COR-L47 (cell line): ENCODE measurements at regions not wholly inside any gene's neighbourhood (a gene's known extent, or its start where the extent isn't known, plus 50 kb on each side); places are given as distances from the start of the nearest gene placed in this dataset.

Experiments used
- DNase-seq: peaks from one replicate; lab custom pipeline; 2025; lab: John Stamatoyannopoulos, UW

DNA sequence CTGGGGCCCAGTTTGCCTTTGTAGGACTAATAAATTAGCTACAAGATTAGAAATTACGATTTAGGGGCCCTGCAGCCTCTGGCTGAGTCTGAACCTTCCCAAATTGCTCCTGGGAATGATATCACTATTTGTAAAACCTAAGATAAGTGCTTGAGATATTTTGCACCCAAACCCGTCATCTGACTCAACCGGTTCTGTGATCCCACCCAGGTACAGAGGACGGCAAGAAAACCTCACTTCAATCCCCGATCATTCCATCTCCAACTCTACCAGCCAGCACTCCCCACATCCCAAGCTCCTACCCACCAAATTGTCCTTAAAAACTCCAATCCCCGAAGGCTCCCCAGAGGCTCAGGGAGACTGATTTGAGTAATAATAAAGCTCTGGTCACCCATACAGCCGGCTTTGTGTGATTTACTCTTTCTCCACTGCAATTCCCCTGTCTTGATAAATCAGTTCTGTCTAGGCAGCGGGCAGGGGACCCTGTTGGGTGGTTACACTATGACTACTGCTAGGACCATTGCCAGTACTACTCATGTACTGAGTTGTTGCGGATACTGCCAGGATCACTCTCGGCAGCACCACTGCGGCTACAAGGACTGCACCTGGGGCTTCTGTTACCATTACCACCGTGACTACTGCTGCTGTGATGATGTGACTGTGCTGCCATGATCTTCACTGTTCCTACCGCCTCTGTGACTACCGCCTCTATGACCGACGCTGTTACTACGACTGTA is 73.1 kb downstream of the IRF8 start:
- no peak for DNase-seq

DNA sequence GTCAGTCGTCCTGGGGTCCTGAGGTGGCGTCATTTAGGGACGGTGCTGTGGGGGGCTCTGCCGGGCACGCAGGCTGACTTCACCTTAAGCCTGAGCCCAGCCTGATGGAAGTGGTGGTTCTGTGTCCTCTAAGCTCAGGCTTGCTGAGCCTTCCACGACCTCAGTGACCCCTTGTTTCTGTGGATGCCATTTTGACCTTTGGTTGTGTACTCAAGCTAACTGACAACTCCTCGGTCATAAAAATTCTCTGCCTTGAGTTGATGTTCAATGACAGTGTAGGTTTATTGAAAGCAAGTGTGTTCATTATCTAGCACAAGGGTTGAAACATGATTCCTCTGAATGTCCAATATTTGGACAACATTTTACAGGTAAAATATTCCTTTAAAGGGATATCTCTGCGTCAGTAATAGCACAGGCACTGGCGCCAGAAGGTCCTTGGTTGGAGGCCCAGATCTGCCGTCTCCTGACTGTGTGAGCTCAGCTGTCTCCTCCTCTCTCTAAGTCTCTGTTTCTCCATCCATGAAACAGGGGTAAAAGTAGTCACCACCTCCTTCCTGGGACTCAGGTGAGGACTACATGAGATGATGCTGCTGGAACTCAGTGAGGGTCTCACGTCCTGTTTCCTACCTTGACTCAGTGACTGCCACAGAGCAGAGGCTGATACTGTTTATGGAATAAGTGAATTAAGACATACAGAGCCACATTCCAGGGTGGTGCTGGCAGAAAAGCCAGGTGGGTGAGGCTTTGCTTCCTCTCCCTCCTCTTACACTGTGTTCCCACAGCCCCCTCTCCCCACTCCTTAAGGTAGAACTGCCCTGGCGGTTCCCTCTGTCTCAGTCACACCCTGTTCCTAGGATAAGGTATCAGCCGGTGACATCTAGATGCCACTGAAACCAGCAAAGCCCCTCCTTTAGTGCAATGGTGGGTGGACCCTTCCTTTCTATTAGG is 75.7 kb downstream of the IRF8 start:
- no peak for DNase-seq

DNA sequence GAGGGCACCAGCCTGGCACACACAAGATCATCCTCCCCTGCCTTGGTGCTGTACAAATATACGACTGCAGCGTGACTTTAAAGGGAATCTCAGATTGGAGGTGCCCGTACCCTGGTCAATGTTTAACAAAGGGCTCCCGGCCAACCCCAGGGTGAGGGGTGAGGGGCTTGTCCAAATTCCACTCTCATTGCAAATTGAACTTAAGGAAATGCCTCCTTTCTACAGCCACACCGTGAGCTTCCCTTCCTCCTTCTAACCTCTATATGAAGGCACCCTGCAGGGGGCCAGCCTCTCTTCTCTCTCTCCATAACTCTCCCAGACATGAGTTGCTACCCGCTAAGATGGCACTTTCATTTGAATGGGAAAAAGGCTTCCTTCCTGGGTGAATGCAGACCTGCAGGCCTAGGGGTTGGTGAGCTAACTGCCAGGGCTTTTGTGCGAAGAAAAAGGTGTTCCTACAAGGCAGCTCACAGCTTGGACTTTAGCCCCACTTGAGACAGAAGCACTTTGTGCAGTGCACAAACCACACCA is 76.6 kb downstream of the IRF8 start:
- no peak for DNase-seq

DNA sequence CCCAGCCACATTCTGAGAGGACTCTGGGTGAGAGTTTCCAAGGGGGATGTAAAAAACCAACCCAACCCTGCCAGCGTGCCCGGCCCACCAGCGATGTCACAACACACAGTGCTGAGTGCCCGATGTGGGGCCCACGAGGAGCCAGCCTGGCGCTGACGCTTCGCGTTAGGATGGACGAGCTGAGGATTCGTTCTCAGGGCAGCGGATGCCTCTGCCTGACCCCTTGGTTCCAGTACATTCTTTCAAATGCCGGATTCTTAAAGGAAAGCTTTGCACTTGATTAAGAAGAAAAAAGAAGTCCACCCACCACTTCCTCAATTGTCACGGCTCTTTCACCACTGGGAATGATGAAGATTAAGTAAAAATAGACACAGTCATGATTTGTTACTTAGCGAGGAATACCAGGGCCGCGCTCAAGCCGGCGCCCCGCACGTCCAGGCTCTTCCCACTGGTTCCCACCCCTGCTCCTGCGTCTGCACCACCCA is 79.4 kb downstream of the IRF8 start:
- DNase-seq, result no peak

DNA sequence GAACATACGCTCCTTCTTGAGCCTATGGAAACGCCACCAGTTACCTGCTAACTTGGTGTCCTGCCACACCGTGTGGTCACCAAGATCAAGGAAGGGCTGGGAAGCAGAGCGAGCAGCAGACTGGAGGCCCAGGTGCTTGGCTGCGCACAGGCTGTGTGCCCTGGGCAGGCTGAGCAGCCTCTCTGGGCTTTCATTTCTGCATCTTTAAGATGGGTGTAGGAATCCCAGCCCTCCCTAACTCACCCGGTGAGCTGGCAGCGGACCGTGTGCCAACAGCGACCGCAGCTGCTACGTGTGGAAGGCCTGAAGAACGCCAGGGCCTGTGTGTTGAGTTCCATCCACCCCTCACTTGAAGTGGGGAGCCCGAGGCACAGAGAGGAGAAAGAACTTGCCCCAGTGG is 80.0 kb downstream of the IRF8 start:
- DNase-seq, result no peak

DNA sequence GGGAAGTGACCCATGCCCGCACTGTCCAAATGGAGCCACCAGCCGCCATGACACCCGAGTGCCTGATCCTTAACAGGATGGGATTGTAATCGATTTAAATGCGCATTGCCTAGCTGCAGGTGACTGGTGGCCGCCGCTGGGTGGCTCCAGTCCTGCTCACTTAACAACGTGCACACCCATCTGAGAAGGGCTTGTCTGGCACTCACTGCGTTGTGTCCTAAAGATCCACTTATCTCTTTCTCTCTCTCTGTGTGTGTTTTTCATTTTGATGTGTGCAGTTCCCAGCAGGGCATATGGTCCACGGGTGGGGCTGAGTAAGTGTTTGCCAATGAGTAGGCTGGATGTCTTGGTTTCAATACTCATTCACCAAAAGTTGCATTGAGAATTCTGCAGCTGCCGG is 80.6 kb downstream of the IRF8 start:
- no peak for DNase-seq

DNA sequence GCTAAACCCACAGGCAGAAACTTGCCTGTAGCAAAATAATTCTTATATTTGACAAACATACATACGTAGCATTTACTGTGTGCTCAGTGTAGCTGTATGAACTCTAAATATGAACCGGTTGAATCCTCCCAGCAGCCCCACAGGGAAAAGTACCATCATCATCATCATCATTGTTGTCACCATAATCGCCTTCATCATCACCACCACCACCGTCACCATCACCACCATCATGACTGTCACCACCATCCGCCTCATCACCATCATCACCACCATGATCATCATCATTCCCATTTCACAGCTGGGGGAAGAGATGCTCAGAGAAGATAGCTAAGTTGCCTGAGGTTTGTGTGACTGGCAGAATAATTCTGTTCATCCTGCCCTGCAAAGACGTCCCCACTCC is 81.7 kb downstream of the IRF8 start:
- DNase-seq, result no peak

DNA sequence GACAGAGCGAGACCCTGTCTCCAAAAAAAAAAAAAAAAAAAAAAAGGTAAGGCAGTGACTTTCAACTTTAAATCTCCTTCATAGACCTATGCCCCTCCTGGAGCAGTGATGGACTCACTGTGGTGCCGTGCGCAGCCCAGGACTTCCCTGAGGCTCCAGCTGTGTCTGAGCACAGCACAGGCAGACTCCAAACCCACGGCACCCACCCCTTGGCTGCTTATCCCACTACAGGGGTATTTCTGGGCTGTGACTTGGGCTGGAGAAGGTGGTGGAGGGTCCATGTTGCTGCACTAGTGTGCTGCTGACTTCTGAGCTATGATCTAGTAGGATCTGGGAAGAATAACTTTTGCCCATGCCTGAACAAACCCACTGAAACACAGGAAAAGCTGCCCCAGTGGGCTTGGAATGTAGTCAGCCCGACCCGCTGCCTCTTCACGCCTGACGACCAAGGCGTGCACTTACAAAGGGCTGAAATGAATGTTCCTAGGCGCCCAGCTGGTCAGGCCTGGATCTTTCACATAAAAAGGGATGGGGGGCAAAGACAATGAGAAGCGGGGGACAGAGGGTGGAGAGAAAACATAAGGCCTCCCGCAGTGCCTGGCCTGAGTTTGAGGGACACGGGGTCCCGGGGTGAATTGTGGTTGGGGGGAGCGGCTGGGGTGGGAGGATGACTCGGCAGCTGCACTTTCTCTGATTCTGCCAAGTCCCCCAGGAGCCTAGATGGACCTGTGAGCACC is 83.0 kb downstream of the IRF8 start:
- no peak for DNase-seq

DNA sequence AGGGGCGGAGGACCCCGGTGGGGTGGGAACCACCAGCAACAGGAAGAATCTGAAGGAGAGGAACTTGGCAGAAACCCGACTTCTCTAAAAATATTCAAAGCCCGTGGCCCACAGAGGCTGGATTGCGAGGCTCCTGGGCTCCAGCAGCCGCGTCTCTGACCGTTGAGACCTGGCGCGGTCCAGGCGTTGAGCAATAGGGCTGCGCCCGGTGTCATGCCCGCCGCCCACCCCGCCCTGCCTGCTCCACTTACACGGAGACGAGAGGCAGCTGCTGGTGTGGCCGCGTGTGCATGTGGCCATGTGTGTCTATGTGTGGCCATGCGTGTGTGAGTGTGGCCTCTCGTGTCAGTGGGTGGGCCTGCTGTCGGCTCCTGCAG is 83.6 kb downstream of the IRF8 start:
- no peak for DNase-seq

DNA sequence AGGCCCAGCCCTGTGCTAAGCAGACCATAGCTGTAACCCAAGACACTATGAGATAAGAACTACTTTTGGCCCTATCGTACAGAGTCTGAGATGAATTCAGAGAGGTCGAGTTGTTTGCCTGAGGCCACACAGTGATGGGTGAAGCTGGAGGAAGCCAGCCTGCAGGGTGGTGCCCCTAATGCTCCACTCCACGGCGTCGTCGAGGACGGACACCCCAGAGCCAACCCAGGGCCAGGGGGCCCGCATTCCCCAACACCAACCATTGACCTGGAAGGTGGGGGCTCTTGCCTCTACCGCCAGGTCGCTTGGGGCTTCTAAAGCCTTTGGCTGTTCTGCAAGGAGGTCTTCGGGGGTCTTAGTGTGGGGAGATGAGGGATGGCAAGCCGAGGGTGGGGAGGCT is 84.1 kb downstream of the IRF8 start:
- DNase-seq, result no peak

DNA sequence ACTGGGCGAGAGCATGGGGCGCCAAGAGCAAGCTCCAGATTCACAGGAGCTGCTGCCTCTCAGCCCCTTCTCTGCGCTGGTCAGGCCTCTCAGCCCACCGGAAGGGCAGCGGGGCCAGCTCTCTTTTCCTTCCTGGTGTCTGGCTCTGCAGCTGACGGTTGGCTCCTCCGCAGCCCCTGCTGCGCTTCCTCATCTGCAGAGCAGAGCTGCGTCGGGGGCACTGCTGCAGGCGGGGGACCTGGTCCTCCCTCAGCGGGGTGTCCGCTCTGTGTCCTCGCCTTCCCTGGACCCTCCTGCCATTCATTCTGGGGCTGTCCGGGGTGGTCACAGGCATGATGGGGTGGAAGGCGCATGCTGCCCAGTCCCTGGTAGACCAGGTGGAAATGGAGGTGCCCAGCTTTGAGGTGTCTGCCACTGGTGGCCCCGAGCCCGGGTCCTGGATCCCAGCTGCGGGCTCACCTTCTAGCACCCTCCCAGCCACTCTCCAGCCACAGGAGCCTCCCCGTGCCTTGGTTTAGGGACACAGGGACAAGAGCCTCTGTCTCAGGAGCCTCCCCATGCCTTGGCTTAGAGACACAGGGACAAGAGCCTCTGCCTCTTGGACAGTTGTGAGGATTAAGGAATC is 84.8 kb downstream of the IRF8 start:
- DNase-seq, result no peak

DNA sequence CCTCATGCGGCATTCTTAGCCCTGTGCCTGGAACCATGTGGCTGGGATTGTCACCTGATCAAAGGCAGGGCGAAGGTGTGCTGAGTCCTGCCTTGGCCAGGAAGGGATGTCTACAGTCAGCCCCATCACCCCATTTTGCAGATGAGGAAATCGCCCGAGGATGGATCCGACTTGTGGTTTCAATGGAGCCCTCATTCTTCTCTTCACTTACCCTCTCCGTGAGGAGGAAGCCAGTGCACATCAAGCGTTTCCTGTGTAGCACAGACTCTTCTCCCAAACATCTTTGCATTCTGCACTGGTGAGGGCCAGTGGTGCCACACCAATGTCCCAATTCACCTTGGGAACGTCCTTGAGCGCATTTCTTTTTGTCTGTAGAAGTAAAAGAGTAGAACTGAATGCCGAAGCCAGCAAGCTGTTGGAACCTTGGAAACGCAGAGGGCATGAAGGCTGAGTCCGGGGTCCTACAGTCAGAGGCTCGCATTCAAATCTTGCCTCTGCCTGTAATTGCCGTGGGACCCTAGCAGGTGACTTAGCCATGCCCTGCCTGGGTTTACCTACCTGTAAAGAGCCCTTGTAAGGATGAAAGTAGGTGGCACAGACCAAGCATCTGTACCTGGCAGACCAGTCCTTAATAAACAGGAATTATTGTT is 85.4 kb downstream of the IRF8 start:
- no peak for DNase-seq

DNA sequence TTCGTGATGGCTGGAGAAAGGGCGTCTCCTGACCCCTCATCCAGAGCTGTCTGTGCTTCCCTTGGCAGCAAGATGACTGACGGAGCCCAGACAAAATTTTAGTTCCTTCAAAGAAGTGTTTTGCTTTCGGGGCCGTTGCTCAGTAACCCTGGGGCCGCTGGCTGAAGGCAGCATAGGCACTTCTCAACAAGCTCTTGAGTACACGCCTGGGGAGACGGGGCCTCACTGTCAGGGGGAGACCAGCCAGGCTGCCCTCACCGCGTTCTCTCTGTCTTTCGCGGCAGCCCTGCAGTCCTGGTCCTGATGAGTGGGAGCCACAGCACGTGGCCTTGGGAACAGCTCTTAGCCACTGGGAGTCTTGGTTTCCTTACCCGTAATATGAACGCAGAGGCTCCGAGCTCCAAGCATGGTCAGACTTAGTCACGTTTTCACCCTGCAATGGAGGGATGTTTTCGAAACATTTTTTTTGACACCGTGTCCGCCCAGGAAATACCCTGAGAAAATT is 86.0 kb downstream of the IRF8 start:
- no peak for DNase-seq

DNA sequence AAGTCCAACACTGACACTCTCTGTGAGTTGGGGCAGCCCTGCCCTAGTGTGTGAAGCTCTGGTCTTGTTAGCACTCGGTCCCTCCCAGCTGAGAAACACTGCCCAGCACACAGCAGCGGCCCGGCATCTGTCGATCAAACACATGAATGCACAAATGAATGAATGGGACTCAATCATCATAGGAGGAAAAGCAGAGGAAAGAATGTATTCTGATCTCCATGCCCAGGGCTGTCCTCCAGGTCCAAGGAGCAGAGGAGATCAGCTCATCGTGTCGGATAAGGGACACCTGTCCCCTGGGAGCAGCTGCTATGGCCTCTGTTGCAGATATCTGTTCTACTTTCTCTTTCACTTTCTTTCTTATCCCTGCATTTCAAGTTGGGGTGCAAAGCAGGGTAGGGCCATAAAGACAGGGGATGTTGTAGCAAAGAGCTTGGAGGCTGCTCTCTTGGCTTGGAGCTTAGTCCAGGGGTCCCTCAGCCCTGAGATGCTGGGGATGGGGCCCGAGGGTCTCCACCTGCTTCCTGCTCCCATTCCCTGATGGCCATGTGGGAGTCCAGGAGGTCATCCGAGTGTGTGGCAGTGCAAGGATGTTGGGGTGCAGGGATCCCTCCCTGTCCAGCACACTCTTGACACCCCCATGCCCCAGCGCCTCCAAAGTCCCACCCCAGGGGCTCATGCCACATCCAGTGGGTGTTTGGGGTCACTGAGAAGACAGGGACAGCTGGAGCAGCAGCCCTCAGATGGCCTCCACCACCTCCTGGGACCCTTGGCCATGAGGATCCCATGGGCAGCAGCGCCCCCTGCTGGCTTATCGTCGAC is 88.2 kb downstream of the IRF8 start:
- DNase-seq, result no peak

DNA sequence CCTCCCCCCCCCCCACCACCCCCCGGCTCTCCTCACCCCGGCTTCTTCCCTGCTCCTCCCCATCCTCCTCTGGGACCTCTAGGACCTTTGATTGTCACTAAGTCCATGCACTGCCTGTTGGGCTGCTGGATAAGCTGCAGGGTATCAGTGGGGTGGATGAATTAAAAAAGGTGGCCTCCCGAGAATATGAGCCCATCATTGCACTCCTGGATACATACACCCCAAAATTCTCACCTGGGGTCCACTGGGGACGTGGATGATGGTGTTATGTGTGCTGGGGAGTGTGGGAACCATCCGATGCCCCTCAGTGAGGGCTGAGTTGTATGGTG is 88.8 kb downstream of the IRF8 start:
- DNase-seq, result no peak

DNA sequence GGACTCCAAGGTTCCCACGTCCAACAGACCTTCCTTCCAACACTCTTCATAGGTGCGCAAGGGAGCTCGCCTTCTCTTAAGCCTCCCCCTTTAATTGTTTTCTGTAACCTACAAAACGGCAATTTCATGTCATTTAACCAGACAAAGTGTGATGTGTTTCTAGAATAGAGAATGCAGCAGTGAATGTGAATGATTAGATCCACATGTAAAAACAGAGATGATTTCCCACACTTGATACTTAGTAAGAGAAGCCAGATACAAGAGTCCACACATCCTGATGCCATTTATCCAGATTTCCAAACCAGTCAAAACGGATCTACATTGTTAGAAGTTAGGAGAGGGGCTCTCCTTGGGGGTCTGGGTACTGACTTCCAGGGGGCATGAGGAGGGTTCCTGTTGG is 89.3 kb downstream of the IRF8 start:
- no peak for DNase-seq

DNA sequence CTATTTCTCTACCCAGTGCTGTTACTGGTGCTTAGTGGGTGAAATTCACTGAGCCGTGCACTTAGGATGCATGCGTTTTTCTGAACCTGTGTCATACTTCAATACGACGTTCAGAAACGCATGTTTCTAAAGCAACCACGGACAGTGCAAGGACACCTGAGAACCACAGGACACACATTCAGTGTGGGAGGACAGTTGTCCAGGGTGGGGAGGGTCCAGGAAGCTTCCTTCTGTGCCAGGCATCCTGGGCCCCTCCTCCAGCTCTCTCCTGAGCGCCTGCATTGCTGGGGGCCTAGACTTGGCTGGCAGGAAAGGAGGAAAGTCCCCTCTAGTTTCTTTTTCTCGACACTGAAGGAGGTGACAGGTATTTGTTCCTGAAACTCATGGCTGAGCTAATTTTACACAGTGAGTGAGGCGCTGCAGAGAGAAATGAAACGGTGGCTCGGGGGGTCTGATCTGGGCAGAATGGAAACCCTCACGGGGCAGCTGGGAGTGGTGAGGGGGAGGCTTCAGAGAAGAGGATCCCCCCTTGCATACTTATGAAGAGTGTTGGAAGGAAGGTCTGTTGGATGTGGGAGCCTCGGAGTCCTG is 89.9 kb downstream of the IRF8 start:
- DNase-seq, result no peak

DNA sequence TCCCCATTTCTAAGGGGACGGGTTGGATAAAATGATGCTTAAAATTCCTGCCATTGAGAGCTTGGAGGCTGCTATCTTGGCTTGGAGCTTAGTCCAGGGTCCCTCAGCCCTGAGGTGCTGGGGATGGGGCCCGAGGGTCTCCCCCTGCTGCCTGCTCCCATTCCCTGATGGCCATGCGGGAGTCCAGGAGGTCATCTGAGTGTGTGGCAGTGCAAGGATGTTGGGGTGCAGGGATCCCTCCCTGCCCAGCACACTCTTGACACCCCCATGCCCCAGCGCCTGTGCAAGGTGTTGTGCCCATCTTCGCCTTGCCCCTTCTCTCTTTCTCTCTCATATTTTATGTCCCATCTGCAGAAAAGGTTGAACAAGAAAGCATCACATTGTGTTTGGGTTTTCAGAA is 90.4 kb downstream of the IRF8 start:
- no peak for DNase-seq

DNA sequence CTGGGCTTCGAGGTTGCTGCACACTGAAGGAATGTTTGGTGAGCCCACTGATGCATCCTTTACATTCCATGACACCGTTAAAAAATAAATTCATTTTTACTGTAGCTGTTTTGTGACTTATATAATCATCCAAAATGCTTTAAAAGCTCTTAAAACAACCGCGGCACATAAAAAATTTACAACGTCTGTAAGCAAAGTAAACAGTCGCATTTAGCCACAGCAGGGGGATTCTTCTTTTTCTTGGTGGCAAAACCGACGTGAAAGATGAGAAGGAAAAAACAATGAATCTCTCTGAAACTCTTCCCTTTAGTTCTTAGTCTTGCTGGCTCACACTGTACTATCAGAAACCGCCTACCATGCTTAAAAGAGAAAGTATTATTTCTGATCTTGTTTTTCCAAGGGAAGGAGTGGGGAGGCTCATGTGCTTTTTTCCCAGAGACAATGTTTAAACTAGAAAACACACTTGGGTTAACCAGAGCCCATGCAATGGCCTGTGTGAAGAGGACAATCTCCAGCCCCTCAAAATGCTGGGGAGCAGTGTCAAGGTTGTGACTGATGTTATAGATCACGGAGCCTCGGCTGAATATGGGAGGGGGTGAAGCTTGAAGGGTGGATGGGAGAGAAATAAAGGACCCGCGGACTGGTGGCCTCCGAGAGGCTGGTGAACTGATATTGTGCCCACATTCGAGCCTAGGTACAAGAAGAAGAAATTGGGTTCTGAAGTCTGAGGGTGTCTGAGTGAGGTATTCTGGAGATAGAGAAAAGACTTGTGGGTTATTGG is 91.1 kb downstream of the IRF8 start:
- no peak for DNase-seq
